HG02981 (cell line): ENCODE measurements at regions not wholly inside any gene's neighbourhood (a gene's known extent, or its start where the extent isn't known, plus 50 kb on each side); places are given as distances from the start of the nearest gene placed in this dataset.

Experiments used
- ATAC-seq: cut with Tn5 transposase; IDR thresholded peaks from one replicate; pipeline ENCODE4 v1.9.1; 2021; ENCODE audit warnings: mild to moderate bottlenecking, moderate library complexity; ENCODE audit not compliant: unreplicated experiment

DNA sequence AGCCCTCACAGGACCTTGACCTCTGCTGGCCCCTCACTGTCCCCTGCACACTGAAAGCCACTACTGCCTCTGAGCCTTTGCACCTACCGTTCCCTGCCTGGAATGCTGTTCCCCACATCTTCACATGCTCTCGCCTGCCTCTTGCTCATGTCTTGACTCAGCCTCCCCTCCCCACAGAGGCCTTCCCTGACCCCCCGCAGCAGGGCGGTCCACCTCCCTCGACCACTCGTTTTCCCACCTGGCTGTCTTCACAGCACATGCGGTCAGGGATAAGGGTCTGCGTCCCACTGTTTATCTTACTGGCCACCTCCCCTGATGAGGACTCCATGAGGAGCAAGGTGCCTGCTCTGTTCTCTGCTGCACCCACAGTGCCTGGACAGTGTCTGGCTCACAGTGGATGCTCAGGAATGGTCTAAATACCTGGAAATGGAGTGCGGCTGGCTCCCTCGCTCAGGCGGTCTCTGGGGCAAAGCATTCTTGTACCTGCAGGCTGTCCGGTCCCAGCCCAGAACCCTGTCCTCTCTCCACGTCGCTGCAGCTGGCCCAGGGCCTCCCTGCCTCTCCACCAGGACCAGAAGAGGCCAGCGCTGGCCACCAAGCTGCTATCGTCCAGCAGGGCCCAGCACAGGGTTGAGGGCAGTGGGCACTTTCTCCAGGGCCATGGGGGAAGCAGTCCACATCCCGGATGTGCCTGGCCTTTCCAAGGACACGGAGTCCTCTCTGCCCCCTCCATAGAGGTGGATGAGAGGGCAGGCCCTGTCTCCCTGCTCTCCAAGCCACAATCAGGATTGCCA is 107.4 kb downstream of the NCOR2 start:
- no peak for ATAC-seq

DNA sequence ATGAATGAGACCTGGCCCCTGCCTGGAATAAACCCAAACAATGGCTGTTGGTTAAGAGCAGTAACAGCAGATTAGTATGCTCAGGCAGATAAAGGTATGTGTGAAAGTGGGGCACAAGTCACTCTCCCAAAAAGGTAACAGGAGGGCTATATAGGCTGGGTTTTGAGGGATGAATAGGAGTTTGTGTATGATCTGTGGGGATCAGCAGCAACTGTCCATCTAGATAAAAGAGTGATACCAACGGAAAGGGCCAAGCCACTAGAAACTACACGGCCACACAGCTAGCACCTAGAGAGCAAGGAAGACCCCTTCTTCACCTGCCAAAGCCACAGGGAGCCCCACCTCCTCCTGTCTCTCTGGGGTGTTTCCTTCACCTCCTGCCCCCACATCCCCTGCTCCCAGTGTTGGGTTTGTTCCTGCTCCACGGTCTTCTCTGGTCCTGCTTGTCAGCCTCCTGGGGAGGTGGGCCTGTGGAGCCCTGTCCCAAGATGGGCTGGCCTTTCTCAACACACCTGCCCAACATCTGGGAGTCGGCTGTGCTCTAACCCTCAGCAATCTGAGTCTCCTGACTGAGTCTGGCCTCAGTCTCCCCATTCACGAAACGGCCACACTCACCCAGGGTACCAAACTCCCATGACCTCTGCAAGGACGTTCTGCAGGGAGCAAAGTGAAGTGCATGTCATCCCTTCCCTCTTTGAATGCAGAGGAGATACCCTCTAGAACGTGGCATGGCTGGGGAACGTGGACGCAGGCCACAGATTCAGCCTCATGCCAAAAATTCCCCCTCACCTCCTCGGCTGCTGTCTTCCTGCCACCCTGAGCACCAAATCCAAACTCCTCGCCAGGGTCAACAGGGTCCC is 108.2 kb downstream of the NCOR2 start:
- no peak for ATAC-seq

DNA sequence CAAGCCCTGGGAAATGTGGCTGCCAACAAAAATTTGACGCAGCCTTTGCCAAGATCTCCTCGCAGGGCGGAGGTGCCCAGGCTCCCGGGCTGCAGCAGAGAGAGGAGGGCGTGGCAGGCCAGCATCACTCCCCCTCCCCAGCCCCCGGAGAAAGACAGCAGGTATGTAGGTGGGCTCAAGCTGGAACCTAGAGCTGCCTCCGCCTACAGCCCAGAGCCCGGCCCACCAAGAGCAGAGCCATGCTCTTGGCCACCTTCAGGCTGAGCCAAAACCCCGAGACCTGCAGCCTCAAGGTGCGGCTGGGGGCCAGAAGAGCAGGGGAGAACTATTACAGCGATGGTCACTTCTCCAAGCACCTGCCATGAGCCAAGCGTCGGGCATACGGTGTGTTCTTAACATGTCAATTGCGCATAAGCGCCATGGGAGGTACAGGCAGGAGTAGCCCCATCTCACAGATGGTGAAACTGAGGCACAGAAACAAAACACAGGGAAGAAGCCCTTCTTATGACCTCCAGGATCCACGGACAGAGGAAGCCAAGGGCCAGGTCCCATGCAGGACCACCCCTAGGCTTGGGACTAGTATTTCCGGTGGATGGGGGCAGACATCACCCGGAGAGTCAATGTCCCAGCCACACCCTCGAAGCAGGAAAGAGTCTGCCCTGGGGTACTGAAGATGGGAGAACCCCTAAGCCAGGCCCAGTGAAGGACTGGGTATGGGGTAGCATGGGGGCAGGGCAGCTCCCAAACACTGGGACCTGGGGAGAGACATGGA is 109.0 kb downstream of the NCOR2 start:
- no peak for ATAC-seq

GRCh38 chr12:124457287-124458219 is 109.9 kb downstream of the NCOR2 start:
- peak; percentile 34 for ATAC-seq

DNA sequence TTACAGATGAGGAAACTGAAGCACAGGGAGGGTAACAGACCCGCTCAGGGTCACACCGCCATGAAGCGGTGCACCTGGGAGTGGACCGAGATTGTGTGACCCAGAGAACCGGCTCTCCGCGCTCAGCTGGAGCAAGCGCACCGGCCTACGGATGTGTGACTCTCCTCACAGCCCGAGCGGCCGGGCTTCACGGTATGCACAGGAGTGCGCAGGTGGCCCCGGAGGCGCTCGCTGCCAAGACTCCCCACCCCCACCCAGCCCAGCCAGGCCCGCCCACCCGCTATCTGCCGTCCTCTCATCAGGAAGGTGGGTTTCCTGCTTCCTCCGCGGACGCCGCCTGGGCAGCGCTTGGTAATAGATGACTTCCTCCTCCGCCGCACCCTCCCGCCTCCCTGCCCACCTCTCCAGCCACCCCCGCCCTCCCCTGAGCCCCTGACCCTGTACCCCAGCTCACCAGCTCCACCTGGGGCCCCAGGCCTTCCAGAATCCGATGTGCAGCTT is 110.7 kb downstream of the NCOR2 start:
- ATAC-seq: no peak

GRCh38 chr12:124456133-124456651 is 111.2 kb downstream of the NCOR2 start:
- ATAC-seq: no peak

- no peak for ATAC-seq
Observed at GRCh38 chr12:124455336-124455735, 112.1 kb downstream of the NCOR2 start.

DNA sequence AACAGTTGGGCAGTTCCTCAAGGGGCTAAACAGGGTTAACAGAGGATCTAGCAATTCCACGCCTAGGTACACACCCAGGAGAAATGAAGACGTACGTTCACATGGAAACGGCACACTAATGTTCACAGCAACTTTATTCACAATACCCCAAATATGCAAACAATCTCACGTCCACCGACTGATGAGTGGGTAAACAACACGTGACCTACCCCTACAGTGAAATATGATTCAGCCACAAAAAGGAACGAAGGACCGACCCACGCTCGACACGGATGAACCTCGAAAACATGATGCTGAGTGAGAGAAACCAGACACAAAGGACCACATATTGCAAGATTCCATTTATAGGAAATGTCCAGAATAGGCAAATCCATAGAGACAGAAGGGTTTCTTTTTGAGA is 112.7 kb downstream of the NCOR2 start:
- no peak for ATAC-seq

DNA sequence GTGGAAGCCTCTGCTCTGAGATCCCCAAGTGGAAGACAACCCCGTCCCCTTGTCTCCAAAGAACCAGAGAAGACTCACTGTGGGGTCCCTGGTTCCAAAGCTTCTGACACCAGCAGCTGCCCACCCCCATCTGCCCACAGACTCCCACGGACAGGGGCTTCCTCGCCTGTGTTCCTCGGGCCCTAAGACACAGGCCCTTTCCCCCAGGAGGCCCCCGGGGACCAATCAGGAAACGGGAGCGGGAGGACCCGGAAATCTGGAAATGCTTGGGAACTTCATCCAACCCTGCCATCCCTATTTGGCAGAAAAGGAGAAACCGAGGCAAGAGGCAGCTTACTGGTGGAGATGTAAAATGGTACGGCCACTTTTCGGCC is 113.1 kb downstream of the NCOR2 start:
- ATAC-seq: no peak

DNA sequence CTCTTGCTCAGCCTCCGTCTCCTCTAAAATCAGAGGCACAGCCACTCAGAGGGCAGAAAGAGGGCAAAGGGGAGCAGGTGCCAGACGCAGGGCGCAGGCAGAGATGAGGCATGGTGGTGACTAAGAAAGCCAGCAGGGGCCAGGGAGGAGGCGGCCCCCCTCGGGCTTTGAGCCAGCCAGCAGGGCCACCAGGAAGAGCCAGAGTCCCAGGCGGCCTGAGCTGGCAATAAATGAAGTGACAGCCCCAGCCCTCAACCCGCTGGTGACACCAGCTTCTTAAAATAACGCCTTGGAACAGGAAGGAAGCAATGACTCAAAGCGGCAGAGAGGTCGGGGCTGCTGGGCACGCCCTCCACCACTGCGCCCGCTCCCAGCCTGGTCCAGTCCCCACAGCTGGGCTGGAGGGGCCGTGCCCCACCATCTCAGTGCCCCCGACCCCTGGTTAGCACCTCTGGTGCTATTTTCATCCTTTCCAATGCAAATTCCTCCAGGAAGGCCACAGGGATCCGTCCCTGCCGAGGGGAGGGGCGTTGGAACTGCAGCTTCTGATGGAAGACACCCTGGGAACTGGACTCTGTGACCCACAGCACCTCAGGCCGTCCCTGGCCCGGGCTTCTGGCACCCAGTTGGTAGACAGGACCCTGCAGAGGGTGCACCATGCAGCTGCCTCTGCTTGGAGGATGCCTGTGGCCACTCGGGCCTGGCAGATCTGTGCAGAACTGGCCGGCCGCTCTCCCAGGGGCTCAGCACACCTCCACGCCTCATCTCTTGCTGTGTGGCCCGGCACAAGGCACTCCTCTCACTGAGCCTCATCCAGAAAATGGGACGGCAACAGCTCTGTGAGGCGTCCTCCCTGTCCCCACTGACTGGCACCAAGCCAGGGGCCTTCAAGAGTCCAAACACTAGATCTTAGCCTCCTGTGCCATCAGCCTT is 113.7 kb downstream of the NCOR2 start:
- peak; percentile 71 for ATAC-seq

GRCh38 chr12:124452576-124453331 is 114.7 kb downstream of the NCOR2 start:
- peak; percentile 0 for ATAC-seq

- no peak for ATAC-seq
Observed at GRCh38 chr12:124451637-124452243, 115.7 kb downstream of the NCOR2 start.

GRCh38 chr12:124451016-124451415 is 116.4 kb downstream of the NCOR2 start:
- no peak for ATAC-seq

GRCh38 chr12:124450376-124450750 is 117.0 kb downstream of the NCOR2 start:
- ATAC-seq: no peak

DNA sequence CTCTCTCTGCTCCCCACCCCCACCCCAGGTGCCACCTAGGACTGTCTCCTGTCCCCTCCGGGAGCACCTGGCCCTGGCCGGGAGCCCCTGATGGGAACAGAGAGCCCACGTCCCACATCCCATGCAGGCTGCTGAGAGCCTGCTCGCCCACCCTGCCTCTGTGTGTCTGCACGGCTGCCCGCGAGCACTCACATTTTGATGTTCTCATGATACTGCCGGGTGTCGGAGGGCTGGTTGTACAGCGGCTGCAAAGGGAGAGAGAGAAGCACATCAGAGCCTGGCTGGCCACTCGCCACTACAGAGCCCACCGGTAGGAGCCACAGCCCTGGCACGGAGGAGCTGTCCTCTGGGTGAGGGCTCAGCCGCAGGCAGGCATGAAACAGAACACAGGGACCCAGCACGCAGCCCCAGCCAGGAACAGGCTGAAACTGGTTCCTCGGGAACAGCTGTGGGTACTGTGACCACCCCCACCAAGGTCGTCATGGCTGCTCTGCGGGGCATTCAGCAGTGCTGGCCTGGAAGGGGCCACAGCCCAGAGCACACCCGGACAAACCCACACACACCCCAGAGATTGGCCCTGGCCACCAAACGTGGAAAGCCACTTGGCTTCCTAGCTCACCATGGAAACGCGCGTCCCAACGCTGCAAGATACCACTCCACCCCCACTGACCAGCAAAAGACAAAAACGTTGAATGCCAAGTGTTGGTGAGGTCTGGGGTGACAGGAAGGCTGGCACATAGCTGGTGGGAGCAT is 117.6 kb downstream of the NCOR2 start:
- ATAC-seq: no peak

DNA sequence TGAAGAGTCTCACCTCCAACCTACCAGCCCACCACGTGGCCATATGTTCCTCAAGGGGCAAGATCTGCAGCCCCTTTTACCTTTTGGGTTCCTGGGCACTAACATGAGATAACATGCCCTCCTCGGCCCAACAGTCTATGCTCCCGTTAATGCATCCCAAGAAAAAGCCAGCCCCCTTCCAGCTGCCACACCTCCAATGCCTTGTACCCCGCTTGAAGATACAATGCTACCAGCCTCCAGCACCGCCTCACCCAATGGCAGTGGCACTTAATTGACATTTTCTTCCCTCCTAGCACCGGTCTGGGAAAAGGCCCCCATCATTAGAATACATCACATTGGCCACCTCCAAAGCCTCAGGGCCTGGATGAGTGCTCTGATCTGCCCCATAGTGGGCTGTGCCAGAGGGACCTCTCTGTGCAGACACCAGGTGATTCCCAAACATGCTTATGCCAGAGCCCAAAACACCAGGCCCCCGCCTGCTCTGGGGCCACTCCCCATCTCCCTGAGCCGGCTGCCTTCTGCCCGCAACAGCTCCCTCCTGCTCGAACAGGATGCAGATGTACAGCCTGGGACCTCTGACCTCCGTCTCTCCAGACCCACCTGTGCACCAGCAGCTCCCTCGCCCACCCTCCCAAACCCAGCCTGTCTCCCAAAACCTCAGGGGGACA is 118.3 kb downstream of the NCOR2 start:
- ATAC-seq: no peak
